ENCODE measurements at regions not wholly inside any gene's neighbourhood (a gene's known extent, or its start where the extent isn't known, plus 50 kb on each side); places are given as distances from the start of the nearest gene placed in this dataset.

DNA sequence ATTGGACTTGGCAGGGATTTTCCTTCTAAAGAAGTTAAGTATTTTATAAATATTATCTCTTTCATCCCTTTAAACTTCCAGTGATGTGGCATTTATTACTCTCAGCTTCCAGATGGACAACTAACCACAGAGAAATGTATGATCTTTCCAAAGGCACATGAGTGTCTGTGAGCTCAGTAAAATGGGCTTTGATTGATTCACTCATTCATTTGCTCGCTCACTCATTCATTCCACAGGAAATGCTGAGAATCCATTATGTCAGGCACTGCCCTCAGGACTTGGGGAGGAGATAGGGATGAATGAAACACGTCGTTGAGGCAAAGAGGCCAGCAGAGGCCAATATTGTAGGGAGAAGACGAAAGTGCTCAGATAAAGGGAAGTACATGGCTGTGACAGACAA lies 359.3 kb downstream of the EFNB2 start:
- H3K36me3 ChIP-seq (ENCODE audit: insufficient read depth, low read length) = no peaks in the 10 kb centered on the region
- no peak overlapping the region for H3K9ac ChIP-seq (ENCODE audit: insufficient read length)
- no peaks in the 10 kb centered on the region for H3K9me3 ChIP-seq (ENCODE audit: low read depth, low read length)
- no peak overlapping the region for H3K27ac ChIP-seq
- no peak for TF ChIP-seq POLR2AphosphoS5 (IDR thresholded peaks at IDR 0.05; ENCODE audit: borderline replicate concordance, low read depth, low read length)
- no peak for TF ChIP-seq FOXP2 (optimal IDR thresholded peaks at IDR 0.05; ENCODE audit: control extremely low read depth, extremely low read length, insufficient read depth)
- no peak for TF ChIP-seq EZH2 (IDR thresholded peaks at IDR 0.05)
- no peak overlapping the region for H3K4me3 ChIP-seq
- DNase-seq (ENCODE audit: low read depth, low spot score) = no peak

DNA sequence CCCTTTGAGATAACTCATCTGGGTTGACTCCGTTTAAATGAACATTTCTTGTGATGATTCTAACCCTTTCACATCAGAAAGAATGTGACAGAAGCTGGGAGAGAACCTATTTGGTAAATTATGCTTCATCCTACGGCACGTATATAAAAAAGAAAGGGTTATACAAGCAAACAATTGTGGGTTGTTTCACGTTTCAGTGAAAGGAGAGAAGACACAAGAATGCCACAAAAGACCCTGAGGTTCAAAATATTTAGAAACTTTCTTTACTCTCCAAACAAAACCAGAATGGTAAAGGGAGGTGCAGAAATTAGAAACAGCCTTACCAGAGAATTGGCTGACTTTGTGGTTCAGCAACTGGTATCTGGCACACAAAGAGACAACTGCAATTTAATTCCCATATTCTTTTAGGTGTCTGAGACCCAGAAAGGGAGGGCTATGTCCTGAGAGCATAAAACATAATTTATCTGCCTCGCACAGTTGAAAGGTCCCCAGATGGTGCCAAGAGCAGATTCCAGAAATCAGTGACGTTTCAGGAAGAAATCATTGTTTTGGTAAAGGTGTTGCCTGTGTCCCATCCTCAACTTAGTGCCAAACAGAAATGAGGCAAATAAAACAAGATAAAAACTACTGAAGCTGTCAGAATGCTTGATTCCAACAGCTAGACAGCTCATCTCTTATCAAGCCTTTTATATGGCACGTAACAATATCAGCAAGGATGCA lies 361.4 kb downstream of the EFNB2 start:
- no peak overlapping the region for H3K9ac ChIP-seq (ENCODE audit: insufficient read length)
- DNase-seq (ENCODE audit: low read depth, low spot score) = no peak
- no peaks in the 10 kb centered on the region for H3K9me3 ChIP-seq (ENCODE audit: low read depth, low read length)

DNA sequence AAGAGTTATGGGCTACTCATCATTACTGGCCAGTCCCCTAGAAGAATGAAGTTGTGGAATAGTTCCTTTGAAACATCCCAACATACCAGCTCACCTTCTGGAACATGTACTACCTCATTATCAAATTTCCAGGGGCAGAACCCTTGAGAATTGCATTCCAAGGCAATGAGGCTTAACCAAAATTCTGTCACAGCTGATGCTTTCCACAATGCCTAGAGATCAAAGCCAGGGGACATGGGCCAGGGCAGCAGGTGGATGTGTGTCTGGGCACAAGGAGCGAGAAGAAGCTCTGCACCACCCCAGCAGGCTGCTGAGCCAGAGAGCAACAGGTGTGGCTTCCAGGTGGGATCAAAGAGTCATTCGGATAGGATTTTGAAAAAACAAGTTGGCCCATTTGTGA lies 362.1 kb downstream of the EFNB2 start:
- Histone ChIP-seq H3K27ac (no peak overlapping the region), H3K4me3 (no peak overlapping the region), H3K9ac (ENCODE audit: insufficient read length) (no peak overlapping the region), H3K36me3 (ENCODE audit: insufficient read depth, low read length) (no peaks in the 10 kb centered on the region), H3K9me3 (ENCODE audit: low read depth, low read length) (no peaks in the 10 kb centered on the region)
- no peak for TF ChIP-seq EZH2 (IDR thresholded peaks at IDR 0.05)
- no peak for TF ChIP-seq POLR2AphosphoS5 (IDR thresholded peaks at IDR 0.05; ENCODE audit: borderline replicate concordance, low read depth, low read length)
- TF ChIP-seq FOXP2 (optimal IDR thresholded peaks at IDR 0.05; ENCODE audit: control extremely low read depth, extremely low read length, insufficient read depth) = no peak
- DNase-seq (ENCODE audit: low read depth, low spot score) = no peak

More for the DNA sequence above, 361.4 kb downstream of the EFNB2 start:
- TF ChIP-seq POLR2AphosphoS5 (IDR thresholded peaks at IDR 0.05; ENCODE audit: borderline replicate concordance, low read depth, low read length) (no peak), FOXP2 (optimal IDR thresholded peaks at IDR 0.05; ENCODE audit: control extremely low read depth, extremely low read length, insufficient read depth) (no peak), EZH2 (IDR thresholded peaks at IDR 0.05) (no peak)
- no peaks in the 10 kb centered on the region for H3K36me3 ChIP-seq (ENCODE audit: insufficient read depth, low read length)
- H3K27ac ChIP-seq = no peak overlapping the region
- no peak overlapping the region for H3K4me3 ChIP-seq

DNA sequence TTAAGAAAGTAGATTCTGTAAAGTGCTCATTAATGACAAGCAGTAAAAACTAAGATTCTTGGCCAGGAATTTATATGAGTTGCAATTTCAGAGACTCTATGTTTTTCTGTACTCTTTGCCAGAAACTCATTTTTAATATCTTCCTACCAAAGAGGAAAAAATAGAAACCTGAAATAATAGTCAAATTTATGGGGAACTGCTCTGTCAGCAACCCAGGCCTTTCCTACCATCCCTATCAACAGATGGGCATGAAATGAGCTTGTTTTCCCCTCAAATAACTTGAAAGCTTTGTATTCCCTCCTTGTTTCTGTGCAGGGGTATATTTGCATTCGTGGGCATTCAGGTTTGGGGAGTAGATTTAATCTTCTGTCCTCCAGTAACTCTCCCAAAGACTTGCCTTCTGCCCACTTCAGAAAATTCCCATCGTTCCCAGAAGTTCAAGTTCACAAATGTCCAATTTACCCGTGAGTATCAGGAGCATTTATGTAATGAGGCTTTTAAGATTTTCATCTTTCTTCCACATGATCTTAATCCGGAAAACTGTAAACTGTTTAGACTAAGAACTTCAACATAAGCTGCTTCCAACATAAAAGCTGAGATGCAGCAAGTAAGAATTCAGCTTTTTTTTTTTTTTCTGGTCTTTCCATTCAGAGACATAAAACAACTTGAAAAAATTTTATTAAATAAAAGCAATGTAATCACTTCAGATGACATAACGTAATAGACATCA lies 363.1 kb downstream of the EFNB2 start:
- Histone ChIP-seq H3K4me3 (no peak overlapping the region), H3K36me3 (ENCODE audit: insufficient read depth, low read length) (no peaks in the 10 kb centered on the region), H3K9ac (ENCODE audit: insufficient read length) (no peak overlapping the region), H3K9me3 (ENCODE audit: low read depth, low read length) (no peaks in the 10 kb centered on the region), H3K27ac (no peak overlapping the region)
- no peak for DNase-seq (ENCODE audit: low read depth, low spot score)
- TF ChIP-seq POLR2AphosphoS5 (IDR thresholded peaks at IDR 0.05; ENCODE audit: borderline replicate concordance, low read depth, low read length) (no peak), EZH2 (IDR thresholded peaks at IDR 0.05) (no peak), FOXP2 (optimal IDR thresholded peaks at IDR 0.05; ENCODE audit: control extremely low read depth, extremely low read length, insufficient read depth) (no peak)

DNA sequence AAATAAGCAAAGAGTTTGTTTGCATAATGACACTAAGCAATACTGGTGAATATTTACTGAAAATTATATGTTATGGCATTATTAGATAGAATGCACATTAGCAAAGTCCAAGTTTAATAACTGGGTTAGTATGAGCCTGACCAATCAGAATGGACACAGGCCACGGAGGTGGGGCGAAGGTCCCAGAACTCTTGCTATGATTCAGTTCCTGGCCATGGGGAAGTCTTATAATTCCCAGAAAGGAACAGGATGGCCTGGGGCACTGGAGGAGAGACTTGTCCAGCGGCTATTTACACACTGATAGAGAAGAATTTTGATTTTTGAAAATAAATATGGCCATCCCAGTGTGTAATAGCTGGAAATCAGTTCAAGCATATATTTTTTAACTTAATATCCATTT lies 372.0 kb downstream of the EFNB2 start:
- Histone ChIP-seq H3K27ac (no peak overlapping the region), H3K9ac (ENCODE audit: insufficient read length) (no peak overlapping the region), H3K4me3 (no peak overlapping the region), H3K36me3 (ENCODE audit: insufficient read depth, low read length) (no peaks in the 10 kb centered on the region), H3K9me3 (ENCODE audit: low read depth, low read length) (no peaks in the 10 kb centered on the region)
- TF ChIP-seq FOXP2 (optimal IDR thresholded peaks at IDR 0.05; ENCODE audit: control extremely low read depth, extremely low read length, insufficient read depth) (no peak), EZH2 (IDR thresholded peaks at IDR 0.05) (no peak), POLR2AphosphoS5 (IDR thresholded peaks at IDR 0.05; ENCODE audit: borderline replicate concordance, low read depth, low read length) (no peak)
- DNase-seq (ENCODE audit: low read depth, low spot score) = no peak

DNA sequence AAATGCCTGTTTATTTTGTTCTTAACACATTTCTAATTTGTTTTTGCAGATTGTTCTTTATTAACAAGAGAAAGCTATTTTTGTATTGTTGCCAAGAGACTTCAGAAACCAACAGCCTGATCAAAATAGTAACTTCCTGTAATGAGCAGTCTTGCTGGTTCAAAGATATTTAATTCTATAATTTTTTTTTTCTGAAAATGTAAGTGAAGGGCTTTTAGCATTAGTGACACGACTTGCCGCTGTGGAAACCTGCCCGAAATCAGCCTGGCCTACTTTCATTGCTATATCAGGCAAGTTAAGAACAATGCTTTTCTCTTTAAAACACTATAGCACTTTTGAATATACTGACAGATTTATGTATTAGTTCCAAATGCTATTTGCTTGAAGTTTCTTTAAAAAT lies 374.3 kb downstream of the EFNB2 start:
- TF ChIP-seq FOXP2 (optimal IDR thresholded peaks at IDR 0.05; ENCODE audit: control extremely low read depth, extremely low read length, insufficient read depth) (no peak), POLR2AphosphoS5 (IDR thresholded peaks at IDR 0.05; ENCODE audit: borderline replicate concordance, low read depth, low read length) (no peak), EZH2 (IDR thresholded peaks at IDR 0.05) (no peak)
- no peak overlapping the region for H3K27ac ChIP-seq
- DNase-seq (ENCODE audit: low read depth, low spot score) = no peak
- no peak overlapping the region for H3K4me3 ChIP-seq
- no peaks in the 10 kb centered on the region for H3K36me3 ChIP-seq (ENCODE audit: insufficient read depth, low read length)
- no peaks in the 10 kb centered on the region for H3K9me3 ChIP-seq (ENCODE audit: low read depth, low read length)
- H3K9ac ChIP-seq (ENCODE audit: insufficient read length) = no peak overlapping the region

DNA sequence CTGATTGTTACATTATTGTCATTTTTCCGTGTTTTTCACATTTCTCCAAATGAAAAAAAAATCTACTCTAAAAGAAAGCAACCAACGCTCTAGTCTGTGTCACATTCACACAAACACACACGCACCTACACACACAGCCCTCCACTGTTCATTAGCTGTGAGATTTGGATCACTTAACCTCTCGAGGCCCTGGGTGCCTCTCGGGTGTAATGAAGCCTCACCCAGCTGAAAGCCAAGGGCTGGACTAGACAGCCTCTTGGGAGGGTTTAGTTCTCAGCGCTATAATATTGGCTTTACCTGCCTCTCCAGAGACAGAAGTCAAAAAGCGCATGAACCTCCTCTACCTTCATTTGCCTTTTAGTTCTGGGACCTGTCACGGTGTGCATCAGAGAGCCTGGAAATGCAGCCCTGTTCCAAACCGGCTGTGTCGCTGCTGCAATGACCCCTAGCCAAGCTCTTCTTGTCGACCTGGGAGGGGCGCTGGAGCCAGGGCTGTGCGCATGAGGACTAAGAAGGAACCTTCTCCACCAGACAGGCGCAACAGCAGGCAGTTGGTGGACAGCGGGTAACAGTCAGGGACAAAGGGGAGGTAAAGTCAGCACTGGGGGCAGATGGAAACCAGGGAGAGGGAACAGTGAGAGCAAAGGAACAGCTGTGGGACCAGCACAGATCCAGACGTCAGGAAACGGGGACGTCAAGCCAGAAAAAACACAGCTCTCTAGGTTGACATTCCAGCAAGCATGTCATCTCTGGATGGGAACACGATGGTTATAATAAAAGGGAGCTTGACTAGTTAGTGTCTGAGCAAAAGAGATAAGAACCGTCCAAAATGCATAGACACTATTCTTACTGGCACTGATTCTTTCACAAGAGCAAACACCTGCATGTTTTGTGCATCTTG lies 375.9 kb downstream of the EFNB2 start:
- Histone ChIP-seq H3K9me3 (ENCODE audit: low read depth, low read length) (no peaks in the 10 kb centered on the region), H3K4me3 (no peak overlapping the region), H3K9ac (ENCODE audit: insufficient read length) (no peak overlapping the region), H3K36me3 (ENCODE audit: insufficient read depth, low read length) (no peaks in the 10 kb centered on the region), H3K27ac (no peak overlapping the region)
- TF ChIP-seq POLR2AphosphoS5 (IDR thresholded peaks at IDR 0.05; ENCODE audit: borderline replicate concordance, low read depth, low read length) = no peak
- no peak for TF ChIP-seq EZH2 (IDR thresholded peaks at IDR 0.05)
- no peak for TF ChIP-seq FOXP2 (optimal IDR thresholded peaks at IDR 0.05; ENCODE audit: control extremely low read depth, extremely low read length, insufficient read depth)
- no peak for DNase-seq (ENCODE audit: low read depth, low spot score)

DNA sequence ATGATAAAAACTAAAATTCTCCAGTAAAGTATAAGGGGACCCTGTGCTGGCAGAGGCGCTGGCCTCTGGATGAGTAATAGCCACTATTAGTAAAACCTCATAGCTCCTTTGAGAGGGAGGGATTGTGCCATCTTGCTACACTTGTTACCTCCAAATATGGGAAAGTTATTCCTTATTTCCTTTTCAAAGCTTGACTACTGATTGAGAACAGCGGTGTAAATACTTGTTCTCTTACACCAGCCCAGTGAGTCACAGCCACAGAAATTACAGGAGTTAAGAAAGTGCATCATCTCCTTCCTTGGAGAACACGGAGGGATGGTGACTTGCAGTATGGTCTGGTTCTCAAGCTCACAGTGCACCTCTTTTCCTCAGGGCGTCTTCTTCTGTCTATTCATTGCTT lies 379.0 kb downstream of the EFNB2 start:
- H3K27ac ChIP-seq = no peak overlapping the region
- no peaks in the 10 kb centered on the region for H3K9me3 ChIP-seq (ENCODE audit: low read depth, low read length)
- H3K4me3 ChIP-seq = no peak overlapping the region
- no peak for DNase-seq (ENCODE audit: low read depth, low spot score)
- H3K36me3 ChIP-seq (ENCODE audit: insufficient read depth, low read length) = no peaks in the 10 kb centered on the region
- H3K9ac ChIP-seq (ENCODE audit: insufficient read length) = no peak overlapping the region
- TF ChIP-seq FOXP2 (optimal IDR thresholded peaks at IDR 0.05; ENCODE audit: control extremely low read depth, extremely low read length, insufficient read depth) (no peak), EZH2 (IDR thresholded peaks at IDR 0.05) (no peak), POLR2AphosphoS5 (IDR thresholded peaks at IDR 0.05; ENCODE audit: borderline replicate concordance, low read depth, low read length) (no peak)

Measured in SK-N-MC (cell line).